Hepatic stellate cell (primary cell): ENCODE measurements at regions not wholly inside any gene's neighbourhood (a gene's known extent, or its start where the extent isn't known, plus 50 kb on each side); places are given as distances from the start of the nearest gene placed in this dataset.
"Not testable (repeated sequence)": the region's sequence is repeated elsewhere in the genome, so short reads cannot be mapped to it uniquely, and the experiment has no call there.

Experiments
- DNase-seq: peaks from one replicate; pipeline ENCODE4 v3.0.0; 2011; ENCODE audit warnings: low spot score

GRCh38 chr2:150135223-150135883, 352.1 kb downstream of the RND3 start:
- no peak for DNase-seq

GRCh38 chr2:150134223-150134857, 353.1 kb downstream of the RND3 start:
- no peak for DNase-seq

DNA sequence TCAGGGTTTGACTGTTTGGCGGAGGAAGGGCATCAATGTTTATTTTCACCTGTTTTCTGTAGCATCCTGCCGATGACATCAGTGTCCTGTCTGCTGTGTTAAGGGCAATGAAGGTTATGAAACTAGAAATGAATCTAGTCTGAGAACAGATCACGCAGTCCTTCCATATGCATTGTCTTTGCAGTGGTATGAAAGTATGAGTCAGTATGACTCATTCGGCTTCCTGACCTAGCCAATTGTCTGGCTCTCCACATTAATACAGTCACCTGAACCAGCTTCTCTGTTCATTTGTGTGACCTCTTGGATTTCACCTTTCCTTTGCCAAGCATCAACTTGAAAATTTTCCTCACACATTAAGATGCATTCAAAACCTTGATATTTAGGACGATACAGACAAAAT, 353.8 kb downstream of the RND3 start:
- no peak for DNase-seq

DNA sequence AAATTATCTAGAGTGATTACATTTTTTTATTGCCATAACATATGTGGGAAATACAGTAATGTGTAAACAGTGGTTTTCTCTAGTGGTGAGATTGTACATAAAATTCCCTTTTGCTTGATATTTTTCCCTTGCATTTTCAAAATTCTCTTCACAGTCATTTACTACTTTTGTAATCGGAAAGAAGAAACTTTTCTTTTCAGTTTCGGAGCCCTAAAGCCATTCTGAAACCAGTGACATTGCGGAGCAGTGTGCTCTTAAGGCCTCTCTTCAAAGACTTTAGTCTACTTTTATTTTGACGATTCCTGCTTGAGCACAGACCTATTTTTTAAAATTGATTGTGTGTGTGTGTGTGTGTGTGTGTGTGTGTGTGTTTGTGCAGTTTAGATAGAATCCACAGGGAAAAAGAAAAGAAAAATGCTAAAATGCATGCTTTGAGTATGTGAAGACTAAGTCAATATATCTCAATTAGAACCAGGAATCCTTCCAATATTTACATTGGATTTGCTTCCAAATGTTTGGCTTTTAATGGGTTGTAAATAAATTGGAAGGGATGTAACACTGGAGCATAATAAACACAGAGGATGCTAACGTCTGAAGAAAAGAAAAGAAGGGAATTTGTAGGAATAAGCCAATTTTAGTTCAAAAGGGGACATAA, 357.4 kb downstream of the RND3 start:
- DNase-seq: no peak

- no peak for DNase-seq
These were observed 359.5 kb downstream of the RND3 start for GRCh38 chr2:150127995-150128394.

- DNase-seq: no peak
These were observed 360.0 kb downstream of the RND3 start for GRCh38 chr2:150127346-150127990.

GRCh38 chr2:150126839-150127238, 360.6 kb downstream of the RND3 start:
- DNase-seq: no peak

DNA sequence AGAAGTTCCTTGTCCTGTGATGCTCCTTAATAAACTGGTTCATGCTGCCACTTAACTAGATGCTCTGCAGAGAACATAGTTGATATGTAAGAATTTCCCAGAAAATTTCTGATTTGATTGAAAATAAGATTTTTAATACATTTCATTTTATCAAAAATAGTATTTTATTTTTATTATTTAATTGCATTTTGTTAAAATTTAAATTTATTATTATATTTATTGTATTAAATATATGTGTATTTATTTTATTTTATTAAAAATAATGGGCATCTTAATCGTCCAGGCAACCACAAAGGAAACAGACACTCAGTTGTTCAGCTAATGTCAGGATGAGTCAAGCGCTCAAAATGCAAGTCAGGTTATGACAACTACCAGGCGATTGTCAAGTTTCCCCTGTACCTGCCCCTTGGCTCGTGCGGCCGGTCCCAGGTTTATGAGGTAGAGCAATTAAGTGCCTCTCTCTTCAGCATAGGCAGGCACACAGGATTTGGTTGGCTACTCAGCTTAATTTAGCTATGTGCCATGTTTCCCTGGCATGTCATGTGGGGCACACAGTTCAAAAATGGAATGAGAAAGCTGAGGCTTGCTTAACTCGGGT, 361.2 kb downstream of the RND3 start:
- no peak for DNase-seq

- peak; percentile 34 for DNase-seq
These were observed 361.8 kb downstream of the RND3 start for GRCh38 chr2:150125708-150126107.

DNA sequence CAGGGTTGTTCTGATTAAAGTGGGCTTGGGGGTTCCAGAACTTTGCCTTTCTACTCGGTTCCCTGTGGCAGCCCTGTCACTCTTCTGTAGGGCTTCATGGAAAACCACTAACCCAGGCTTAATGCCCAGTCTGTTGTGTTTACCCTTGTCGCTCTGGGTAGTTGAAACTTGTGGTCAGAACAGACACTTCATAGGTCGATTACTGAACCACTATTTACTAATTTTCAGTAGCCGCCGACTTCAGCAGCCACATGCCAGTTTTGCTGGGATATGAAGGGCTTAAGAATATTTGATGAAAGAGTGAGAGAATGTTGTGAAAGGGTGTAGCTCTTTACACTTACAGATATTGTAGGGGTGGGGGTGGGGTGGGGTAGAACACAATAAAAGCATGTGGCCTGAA, 362.3 kb downstream of the RND3 start:
- DNase-seq: no peak

- no peak for DNase-seq
These were observed 362.7 kb downstream of the RND3 start for GRCh38 chr2:150124739-150125138.

DNA sequence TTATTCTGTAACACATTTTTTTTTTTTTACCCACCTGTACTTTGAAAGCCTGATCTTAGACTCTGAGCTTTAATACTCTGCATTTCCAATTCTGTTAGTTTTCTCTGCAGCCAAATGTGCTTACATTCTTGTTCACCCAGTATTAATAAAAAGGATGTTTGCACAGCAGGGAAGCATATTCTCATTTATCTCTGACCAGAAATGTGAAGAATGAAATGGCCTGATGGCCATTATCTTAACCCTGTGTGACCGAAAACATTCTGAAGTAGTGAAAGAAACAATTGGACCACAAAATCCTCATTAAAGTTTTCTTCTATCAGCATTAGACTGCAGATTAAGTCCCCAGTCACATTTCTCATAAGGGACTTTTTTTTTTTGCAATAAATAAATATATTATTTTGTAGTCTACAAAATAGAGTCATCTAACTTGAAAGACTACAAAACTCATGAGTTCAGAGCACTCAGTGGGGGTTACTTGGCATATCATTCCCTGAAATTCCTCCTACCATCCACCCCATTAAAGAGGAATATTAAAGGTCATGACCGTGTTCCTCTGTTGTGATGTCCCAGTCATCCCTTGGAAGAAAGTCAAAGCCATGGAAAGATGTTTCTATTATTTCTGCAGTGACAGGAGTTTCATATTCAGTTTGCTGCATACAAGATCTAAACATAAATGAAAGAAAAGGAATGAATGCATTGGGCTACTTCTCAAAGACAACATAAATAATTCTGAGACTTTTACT, 364.4 kb downstream of the RND3 start:
- no peak for DNase-seq

- no peak for DNase-seq
These were observed 365.3 kb downstream of the RND3 start for GRCh38 chr2:150122156-150122555.

- DNase-seq: no peak
These were observed 367.0 kb downstream of the RND3 start for GRCh38 chr2:150120326-150120955.

- no peak for DNase-seq
These were observed 367.6 kb downstream of the RND3 start for GRCh38 chr2:150119819-150120218.

- not testable (repeated sequence) for DNase-seq
These were observed 373.4 kb downstream of the RND3 start for GRCh38 chr2:150114089-150114488.

DNA sequence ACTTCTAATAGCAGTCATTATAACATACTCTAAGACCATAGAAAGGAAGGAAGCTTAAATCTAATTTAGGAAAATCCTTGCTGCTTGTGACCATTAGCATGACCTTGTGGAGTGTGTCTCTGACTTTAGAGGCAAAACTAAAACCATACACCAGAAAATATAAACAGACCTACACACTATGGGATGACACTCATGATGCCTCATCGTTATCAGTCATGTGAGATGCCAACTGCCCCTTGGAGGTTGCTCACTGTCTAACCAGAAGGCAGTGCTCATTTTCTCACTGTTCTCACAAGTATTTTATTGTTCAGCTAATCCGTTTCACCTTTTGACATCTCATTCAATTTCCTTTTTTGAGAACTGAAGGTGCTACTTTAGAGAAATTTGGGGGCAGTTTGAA, 376.9 kb downstream of the RND3 start:
- DNase-seq: no peak

DNA sequence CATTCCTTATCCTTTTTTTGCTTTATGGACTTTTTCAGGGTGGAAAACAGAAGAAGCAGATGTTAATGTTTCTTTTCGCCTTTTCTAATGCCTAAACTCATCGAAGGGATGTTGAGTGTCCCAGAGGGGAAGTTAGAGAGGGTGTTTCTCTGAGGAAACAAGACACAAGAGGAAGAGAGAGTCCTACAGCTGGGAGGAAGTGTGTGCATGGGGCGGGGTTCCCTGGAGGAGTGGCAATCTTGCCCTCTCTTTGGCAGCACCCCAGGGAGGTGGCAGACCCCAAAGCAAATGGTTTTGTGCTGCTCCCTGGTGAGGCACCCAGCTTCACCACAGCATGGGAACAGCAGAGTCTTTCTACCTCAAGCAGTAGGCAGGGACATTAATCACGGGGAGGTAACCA, 377.6 kb downstream of the RND3 start:
- no peak for DNase-seq

DNA sequence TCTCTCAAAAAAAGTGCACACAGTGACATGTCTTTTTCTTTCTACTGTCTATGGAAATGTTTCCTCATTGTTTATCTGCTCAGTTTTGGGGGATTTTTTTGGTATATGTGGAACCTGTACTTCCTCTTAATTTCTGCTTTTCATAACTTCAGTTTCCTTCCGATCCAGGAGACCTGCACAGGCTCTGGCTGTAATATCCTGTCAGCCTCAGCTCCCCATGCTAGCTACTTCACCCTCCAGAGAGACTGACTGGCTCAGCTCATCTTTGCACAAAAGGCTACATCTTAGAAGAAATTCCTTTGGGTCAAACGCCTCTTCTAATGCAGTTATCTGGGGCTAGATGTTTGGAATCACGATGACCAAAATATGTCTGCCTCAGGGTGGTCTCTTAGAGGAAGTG, 378.4 kb downstream of the RND3 start:
- no peak for DNase-seq

DNA sequence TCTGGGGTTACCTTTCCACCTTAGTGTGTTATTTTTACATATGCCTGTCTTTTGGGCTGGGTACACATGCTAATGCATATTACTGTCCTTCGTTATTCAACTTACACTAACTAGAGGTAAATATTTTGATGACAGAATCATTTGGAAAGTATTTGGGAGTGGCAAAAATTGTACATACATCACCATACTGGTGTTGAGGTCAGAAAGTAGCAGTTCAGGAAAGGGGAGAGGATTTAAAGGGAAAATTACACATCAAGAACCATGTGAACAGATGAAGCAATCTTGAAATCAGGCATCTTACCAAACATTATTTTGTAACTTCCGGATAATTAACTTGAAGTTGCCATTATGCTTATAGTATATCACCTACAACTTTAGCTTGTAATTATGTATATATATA, 379.7 kb downstream of the RND3 start:
- no peak for DNase-seq

DNA sequence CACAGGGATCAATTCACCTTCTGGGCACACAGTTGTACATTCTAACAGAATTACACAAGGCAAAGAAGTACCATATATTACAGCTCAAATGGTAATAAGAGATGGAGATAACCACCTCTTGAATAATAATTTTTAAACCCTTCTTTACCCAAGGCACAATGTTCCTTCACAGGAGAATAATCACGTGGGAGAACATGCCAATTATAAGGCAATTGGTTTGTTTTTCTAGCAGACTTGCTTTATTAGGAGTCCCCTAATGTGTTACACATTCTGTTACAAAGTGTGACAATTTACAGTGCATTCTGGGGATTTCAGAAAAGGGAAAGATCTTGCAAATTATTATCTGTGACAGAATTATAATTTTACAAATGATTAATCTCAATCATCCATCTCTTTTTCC, 380.3 kb downstream of the RND3 start:
- DNase-seq: no peak
